HG03196 (cell line): ENCODE measurements at regions not wholly inside any gene's neighbourhood (a gene's known extent, or its start where the extent isn't known, plus 50 kb on each side); places are given as distances from the start of the nearest gene placed in this dataset.
"Not testable (repeated sequence)": the region's sequence is repeated elsewhere in the genome, so short reads cannot be mapped to it uniquely, and the experiment has no call there.

Experiments
- ATAC-seq: cut with Tn5 transposase; IDR thresholded peaks from one replicate; pipeline ENCODE4 v1.9.1; 2021; ENCODE audit not compliant: unreplicated experiment

DNA sequence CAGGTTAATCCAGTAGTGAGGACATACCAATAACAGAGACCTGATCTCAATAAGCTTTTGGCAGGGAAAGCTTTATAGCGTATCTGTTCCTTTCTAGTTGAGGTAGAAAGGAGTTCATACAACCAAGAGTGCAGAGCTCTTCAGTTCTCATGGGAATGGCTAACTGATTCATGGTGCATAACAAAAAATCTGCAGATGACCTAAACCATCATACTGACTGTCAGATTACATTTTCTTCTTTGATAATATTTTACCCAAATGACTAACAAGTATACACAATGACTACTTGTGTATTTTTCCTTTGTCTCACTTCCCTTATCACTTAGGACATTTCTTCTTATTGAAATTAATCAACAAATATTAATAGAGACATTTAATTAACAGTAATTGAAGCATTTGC lies 140.0 kb upstream of the SERTAD2 start:
- no peak for ATAC-seq

DNA sequence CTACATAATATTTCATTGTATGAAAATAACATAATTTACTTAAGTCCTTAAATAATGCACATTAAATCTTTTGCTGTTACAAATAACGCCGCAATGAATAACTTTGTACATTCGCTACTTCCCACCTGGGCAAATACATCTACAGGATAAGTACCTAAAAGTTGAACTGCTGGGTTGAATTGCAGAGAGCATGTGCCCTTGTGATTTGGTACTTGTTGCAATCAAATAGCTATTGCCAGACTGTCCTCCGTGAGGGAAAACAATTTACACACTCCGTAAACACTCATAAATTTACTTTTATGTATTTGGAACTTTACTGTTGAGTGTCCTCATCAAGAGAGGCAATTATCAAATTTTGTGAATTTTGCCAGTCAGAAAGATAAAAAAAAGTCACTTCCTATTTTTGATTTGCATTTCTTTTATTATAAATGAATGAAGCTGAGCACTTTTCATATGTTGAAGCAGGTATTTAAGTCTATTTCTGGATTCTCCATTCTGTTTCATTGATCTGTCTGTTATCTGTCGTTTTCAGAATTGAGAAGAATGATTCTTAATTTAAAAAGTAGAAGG lies 140.8 kb upstream of the SERTAD2 start:
- no peak for ATAC-seq

DNA sequence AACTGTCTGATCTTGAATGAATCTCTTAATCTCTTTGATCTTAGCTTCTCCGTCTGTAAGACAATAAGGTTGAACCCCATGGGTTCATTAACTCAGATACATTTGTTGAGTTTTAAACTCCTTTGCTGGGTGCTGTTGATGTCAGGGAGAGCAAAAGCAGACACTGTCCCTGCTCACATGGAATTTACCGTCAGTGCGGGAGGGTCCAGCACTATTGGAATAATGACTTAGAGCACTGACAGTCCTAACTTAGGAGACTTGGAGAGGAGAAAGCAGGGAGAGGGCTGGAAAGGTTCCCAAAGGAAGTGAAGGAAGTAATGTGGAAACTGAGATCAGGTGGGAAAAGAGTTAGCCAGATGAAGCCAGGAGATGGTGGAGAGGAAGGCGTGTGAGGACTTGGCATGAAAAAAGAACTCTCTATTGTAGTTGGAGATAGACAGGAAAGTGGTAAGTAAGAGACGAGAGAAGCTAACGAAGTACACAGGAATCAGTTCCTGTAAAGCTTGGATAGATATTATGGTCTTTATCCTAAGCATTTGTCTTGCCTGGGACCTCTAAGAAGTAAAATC lies 141.4 kb upstream of the SERTAD2 start:
- ATAC-seq = no peak

DNA sequence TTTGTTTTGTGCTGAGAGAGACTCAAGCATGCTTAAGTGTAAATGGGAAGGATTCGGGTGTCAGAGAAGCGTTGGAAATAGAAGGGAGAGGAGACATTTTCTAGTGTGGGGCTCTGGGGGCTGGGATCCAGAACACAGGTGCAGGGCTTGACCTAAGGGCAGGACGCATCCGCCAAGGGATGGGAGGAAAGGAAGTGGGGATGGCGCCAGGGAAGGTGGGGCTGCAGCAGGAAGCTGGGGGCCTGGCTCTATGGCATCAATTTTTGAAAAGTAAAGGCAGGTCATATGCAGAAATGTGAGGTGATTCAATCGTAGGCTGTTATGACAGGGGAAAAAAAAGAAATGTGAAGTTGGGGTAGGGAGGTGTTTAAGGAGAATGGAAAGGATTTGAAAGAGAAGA lies 143.2 kb upstream of the SERTAD2 start:
- no peak for ATAC-seq

- ATAC-seq = no peak
These were observed 144.3 kb upstream of the SERTAD2 start for GRCh38 chr2:64797881-64798575.

GRCh38 chr2:64799592-64800252 lies 146.0 kb upstream of the SERTAD2 start:
- ATAC-seq = no peak

DNA sequence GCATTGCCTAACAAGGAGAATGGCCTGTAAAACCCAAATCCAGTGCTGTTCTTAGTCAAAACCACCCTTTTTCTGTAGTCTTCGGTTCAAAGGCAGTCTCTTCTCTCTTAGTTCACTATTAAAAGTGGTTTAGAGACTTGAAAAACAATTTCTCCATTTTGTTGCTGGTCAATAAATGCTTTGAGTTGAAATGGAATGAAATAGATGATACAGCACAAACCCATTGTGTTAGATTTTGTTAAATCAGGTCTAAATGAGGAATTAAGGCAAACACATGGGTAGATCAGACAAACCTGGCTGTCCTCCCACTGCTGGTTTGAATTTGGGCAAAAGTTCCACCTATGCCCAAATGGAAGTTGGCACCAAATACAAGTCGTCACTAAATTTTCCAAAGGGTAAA lies 150.1 kb upstream of the SERTAD2 start:
- no peak for ATAC-seq

- no peak for ATAC-seq
These were observed 150.9 kb upstream of the SERTAD2 start for GRCh38 chr2:64804651-64805050.

DNA sequence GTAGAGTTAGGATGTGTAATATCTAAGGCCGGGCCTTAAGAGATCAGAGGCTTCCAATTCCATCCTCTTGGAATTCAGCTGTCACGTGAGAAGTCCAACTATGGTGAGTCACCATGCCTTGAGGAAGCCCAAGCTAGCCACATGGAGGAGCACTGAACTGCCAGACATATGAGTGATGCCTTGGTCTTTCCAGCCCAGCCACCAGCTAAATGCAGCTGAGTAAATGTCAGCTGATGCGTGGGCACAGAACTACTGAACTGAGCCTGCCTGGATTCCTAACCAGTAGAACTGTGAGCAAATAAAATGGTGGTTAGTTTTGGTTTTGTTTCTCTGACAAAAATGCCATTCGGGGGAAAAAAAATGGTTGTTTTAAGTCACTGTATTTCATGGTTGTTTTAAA lies 153.7 kb upstream of the SERTAD2 start:
- no peak for ATAC-seq

GRCh38 chr2:64808092-64808491 lies 154.4 kb upstream of the SERTAD2 start:
- ATAC-seq = no peak

- no peak for ATAC-seq
These were observed 155.0 kb upstream of the SERTAD2 start for GRCh38 chr2:64808754-64809153.

DNA sequence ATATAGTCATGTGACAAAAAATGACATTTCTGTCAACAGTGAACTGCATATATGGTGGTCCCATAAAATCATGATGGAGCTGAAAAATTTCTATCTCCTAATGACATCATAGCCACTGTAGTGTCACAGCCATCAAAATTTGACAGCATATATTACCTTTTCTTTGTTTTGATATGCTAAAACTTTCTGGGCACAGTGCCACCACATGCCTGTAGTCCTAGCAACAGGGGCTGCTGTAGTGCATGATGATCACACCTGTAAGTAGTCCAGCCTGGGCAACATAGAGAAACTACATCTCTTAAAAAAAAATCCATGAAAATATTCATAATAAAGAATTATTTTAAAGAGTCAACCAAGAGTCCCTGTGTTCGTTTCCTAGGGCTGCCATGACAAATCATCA lies 155.5 kb upstream of the SERTAD2 start:
- no peak for ATAC-seq

GRCh38 chr2:64812285-64812684 lies 158.6 kb upstream of the SERTAD2 start:
- ATAC-seq = no peak

GRCh38 chr2:64814007-64814406 lies 160.3 kb upstream of the SERTAD2 start:
- ATAC-seq = no peak

- not testable (repeated sequence) for ATAC-seq
These were observed 162.8 kb upstream of the SERTAD2 start for GRCh38 chr2:64816526-64816925.

DNA sequence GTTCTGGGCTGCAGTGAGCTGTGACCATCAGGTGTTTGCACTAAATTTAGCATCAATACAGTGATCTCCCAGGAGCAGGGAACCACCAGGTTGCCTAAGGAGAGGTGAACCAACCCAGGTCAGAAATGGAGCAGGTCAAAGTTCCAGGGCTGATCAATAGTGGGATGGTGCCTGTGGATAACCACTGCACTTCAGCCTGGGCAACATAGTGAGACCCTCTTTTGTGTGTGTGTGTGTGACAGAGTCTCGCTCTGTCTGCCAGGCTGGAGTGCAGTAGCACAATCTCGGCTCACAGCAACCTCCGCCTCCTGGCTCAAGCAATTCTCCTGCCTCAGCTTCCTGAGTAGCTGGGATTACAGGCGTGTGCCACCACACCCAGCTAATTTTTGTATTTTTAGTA lies 163.7 kb upstream of the SERTAD2 start:
- no peak for ATAC-seq

DNA sequence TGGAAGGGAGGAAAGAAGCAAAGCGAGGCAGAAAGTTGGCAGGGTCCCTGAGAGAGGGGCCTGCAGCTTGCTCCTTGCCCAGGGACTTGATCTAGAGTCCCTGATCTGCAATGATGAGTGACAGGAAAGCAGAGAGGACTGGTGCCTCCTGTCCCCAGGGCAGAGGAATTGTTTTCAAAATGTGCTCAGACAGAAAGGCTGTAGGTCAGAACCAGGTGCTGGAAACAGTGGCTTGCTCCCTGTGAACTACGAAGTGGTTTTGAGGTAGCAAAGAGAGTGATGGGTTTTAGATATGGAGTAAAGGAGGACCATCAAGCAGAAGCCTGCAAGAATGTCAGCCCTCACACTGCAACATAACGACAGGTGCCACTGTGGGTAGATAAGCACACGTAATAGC lies 164.9 kb upstream of the SERTAD2 start:
- ATAC-seq = no peak

- ATAC-seq = no peak
These were observed 165.6 kb upstream of the SERTAD2 start for GRCh38 chr2:64819361-64819760.

- ATAC-seq = peak; percentile 91
These were observed 166.3 kb upstream of the SERTAD2 start for GRCh38 chr2:64819774-64820688.

- no peak for ATAC-seq
These were observed 167.2 kb upstream of the SERTAD2 start for GRCh38 chr2:64820901-64821300.

DNA sequence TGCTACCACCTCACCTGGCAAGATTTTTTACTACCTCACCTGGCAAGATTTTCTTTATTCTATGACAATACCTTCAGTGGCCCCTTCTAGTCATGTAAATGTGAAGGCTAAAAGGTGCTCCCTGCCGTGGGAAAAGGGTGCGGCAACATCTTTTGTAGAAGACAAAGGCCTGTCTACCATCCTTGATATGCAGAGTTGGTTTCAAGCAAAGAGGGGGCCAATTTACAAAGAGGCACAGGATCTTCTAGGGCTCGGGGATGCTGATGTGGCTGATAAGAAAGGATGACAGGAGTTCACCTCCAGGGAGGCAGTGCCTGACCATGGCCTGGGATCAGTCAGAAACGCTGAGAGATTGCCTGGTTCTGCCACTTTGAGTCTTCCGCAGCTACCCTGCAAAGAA lies 165.4 kb upstream of the SLC1A4 start:
- no peak for ATAC-seq
